ENCODE measurements at regions not wholly inside any gene's neighbourhood (a gene's known extent, or its start where the extent isn't known, plus 50 kb on each side); places are given as distances from the start of the nearest gene placed in this dataset.

- no peak for TF ChIP-seq CTCF (conservative IDR thresholded peaks at IDR 0.05; ENCODE audit: low read depth, low read length)
- H3K4me3 ChIP-seq (ENCODE audit: low read depth, low read length), result no peak overlapping the region
- DNase-seq (ENCODE audit: low read depth), result no peak
These were observed 89.2 kb upstream of the GPM6B start for GRCh38 chrX:13906093-13906492.

GRCh38 chrX:13903405-13903804 is 86.5 kb upstream of the GPM6B start:
- no peak for DNase-seq (ENCODE audit: low read depth)
- no peak for TF ChIP-seq CTCF (conservative IDR thresholded peaks at IDR 0.05; ENCODE audit: low read depth, low read length)
- H3K4me3 ChIP-seq (ENCODE audit: low read depth, low read length), result no peak overlapping the region

- TF ChIP-seq CTCF (conservative IDR thresholded peaks at IDR 0.05; ENCODE audit: low read depth, low read length), result no peak
- no peak for DNase-seq (ENCODE audit: low read depth)
- no peak overlapping the region for H3K4me3 ChIP-seq (ENCODE audit: low read depth, low read length)
These were observed 85.5 kb upstream of the GPM6B start for GRCh38 chrX:13902406-13902805.

GRCh38 chrX:13901354-13901753 is 84.5 kb upstream of the GPM6B start:
- no peak for DNase-seq (ENCODE audit: low read depth)
- H3K4me3 ChIP-seq (ENCODE audit: low read depth, low read length), result no peak overlapping the region
- no peak for TF ChIP-seq CTCF (conservative IDR thresholded peaks at IDR 0.05; ENCODE audit: low read depth, low read length)

GRCh38 chrX:13900351-13900750 is 83.5 kb upstream of the GPM6B start:
- H3K4me3 ChIP-seq (ENCODE audit: low read depth, low read length), result no peak overlapping the region
- TF ChIP-seq CTCF (conservative IDR thresholded peaks at IDR 0.05; ENCODE audit: low read depth, low read length), result no peak
- DNase-seq (ENCODE audit: low read depth), result no peak

GRCh38 chrX:13899607-13900006 is 82.7 kb upstream of the GPM6B start:
- TF ChIP-seq CTCF (conservative IDR thresholded peaks at IDR 0.05; ENCODE audit: low read depth, low read length), result no peak
- no peak overlapping the region for H3K4me3 ChIP-seq (ENCODE audit: low read depth, low read length)
- DNase-seq (ENCODE audit: low read depth), result peak; percentile 76

- no peak overlapping the region for H3K4me3 ChIP-seq (ENCODE audit: low read depth, low read length)
- TF ChIP-seq CTCF (conservative IDR thresholded peaks at IDR 0.05; ENCODE audit: low read depth, low read length), result no peak
- no peak for DNase-seq (ENCODE audit: low read depth)
These were observed 81.7 kb upstream of the GPM6B start for GRCh38 chrX:13898603-13899002.

Measured in epithelial cell of proximal tubule (primary cell).